Middle frontal gyrus (tissue), 1 donor: ENCODE measurements at regions not wholly inside any gene's neighbourhood (a gene's known extent, or its start where the extent isn't known, plus 50 kb on each side); places are given as distances from the start of the nearest gene placed in this dataset.
"Not testable (repeated sequence)": the region's sequence is repeated elsewhere in the genome, so short reads cannot be mapped to it uniquely, and the experiment has no call there.

Experiments used
- DNase-seq: peaks from one replicate; pipeline ENCODE4 v3.0.0-alpha.2; 2015; ENCODE audit warnings: low spot score; ENCODE audit errors: extremely low spot score

DNA sequence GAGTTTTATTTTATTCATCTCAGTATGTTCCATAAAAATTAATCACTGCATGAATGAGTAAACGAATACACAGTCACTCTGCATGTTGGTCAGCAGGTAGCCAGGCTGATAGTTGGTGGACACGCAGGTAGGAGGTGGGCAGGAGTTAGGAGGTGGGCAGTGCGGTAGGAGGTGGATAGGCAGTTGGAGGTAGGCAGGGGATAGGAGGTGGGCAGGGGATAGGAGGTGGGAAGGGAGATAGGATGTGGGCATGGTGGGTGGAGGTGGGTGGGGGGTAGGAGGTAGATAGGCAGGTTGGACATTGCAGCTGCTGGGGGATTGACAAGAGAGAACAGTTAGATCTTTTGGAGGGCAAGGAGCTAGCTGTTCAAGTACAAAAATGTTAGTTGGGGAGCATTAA is 322.7 kb downstream of the PTPRU start:
- no peak for DNase-seq

DNA sequence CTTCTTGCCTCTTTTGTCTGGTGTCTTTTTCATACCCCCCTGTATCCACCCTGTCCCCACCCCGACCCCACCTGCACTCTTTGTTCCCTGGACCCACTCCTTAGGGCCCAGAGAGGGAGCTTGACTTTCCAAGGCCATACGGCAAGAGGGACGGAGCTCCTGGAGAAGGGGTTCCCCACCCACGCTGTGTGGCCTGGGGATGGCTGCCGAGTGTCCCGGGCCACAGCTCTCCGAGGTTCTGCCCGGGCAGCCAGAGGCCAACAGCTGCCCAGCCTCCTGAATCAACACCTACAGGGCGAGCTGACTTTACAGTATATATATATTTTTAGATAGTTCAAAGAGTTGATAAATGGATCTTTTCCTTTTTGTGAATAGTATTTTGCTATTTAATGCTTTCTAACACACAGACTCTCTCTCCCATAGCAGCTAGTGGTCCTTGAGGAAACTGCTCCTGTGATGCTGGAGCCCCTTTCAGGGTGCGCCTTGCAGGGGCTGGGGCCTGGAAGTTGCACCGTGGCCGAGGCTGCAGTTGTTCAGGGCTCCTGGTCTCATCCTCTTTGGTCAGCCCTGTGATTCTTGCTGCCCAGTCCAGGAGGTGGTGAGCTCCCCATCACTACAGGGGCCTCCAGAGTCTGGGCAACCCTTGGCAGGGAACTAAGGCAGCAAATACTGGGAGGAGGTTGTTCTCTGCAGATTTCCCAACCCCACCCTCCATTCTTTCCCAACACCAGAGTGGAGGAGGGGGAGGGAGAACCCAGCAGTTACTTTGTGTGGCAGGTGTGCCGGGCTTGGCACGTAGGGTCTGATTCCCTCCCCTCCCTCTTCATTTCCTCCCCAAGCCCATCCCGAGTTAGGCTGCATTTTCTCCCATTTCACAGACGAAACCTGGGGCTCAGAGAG is 321.6 kb downstream of the PTPRU start:
- no peak for DNase-seq

DNA sequence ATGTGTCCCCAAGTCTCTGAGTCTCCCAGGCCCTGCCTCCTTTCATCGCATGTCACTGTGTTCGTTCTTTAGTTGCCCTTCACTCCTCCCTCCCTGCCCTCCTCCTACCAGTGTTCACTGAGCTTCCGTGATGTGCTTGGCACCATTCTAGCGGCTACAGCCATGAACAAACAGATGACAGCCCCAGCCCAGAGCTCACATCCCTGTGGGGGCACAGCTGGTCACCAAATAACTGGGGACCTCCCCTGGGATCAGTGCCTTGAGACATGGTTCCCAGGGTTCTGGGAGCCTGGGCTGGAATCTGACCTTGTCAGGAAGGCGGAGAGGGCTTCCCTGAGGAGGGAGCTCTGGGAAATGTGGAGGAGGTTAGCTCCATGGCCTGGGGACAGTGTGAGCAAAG is 320.7 kb downstream of the PTPRU start:
- no peak for DNase-seq

DNA sequence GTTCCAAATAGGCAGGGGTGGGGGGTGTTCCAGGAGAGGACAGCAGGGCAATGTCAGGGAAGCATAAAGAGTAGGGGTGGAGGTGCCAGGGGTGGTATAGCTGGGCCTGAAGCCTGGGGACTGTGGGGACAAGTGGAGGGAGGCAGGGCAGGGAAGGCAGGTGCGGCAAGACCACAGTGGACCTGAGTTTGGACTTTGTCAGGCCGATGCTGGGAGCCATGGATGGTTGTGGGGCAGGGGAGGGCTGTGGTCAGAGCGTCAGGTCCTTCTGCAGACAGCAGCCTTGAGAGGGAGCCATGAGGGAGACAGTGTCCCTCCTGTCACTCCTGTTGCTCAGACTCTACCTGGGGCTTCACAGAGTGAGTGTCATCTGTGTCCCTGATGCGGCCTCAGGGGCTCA is 320.3 kb downstream of the PTPRU start:
- no peak for DNase-seq

DNA sequence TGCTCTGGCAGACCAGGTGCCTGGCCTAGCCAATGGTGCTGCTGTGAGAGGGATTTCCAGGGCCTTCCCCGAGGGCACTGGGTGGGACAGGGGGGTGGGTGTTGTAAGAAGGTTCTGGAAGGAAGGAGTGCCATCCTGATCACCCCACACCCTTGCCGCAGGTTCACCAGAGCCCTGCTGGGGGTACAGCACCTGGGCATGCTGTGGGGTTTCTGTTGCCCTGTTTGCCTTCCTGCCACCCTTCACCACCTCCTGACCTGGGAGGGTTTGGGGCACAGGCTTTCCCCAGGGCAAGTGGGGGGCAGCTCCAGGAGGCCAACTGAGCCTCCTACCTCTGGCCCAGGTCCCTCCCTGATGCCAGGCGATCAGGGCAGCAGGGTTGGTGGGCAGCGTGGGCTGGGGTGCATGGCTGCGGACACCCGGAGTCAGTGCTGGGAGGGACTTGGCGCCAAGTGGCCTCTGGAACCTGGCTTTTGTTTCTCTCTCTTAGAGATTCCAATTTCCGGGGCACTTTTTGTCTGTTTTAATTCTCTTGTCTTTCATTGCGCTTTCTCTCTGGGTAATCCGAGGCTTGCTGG is 318.8 kb downstream of the PTPRU start:
- no peak for DNase-seq

DNA sequence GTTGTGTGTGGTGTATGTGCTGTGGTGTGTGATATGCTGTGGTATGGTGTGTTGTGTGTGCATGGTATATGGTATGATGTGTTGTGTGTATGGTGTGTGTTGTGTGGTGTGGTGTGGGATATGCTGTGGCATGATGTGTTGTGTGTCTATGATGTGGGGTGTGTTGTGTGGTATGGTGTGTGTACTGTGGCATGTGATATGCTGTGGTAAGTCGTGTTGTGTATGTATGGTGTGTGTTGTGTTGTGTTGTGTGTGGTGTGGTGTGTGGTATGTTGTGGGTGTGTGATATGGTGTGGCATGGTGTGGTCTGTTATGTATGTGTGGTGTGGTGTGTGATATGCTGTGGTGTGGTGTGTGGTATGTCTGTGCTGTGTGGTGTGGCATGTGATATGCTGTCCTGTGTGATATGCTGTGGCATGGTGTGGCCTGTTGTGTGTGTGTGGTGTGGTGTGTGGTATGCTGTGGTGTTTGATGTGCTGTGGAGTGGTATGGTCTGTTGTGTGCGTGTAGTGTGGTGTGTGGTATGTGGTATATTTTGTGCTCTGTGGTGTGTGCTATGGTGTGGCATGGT is 318.0 kb downstream of the PTPRU start:
- no peak for DNase-seq

DNA sequence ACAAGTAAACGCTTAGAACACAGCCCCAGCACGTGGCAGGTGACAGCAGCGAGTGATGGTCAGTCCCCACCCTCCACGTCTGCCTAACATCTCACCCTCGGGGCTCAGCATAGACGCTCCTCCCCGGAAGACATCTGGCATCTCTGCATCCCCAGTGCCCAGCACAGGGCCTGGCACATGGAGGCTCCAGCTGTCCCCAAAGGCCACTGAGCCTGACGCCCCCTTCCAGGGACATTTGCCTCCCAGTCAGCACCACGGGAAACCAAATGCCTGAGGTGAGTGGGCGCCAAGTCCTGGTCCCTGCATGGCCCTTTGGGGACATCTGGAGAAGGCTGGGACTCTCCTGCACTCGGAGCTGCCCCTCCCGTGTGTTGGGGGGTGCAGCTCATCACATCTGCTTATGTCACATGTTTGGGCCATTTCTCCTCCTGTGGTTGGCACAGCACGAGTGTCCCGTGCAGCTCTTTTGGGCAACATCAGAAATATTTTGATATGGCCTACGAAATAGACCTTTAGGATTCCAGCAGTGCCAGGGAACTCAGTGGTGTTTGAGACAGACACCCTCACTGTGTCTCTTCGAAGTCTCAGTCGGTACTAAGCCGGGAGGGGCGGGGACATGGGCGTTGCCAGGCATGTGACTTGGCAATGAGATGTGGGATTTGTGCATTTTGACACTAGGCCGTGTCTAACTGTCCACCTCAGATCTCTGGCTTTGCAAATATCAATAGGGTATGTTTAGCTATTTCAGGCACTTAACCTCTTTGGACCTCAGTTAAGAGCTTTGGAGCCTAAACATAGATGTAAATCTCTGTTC is 315.0 kb downstream of the PTPRU start:
- DNase-seq, result no peak

DNA sequence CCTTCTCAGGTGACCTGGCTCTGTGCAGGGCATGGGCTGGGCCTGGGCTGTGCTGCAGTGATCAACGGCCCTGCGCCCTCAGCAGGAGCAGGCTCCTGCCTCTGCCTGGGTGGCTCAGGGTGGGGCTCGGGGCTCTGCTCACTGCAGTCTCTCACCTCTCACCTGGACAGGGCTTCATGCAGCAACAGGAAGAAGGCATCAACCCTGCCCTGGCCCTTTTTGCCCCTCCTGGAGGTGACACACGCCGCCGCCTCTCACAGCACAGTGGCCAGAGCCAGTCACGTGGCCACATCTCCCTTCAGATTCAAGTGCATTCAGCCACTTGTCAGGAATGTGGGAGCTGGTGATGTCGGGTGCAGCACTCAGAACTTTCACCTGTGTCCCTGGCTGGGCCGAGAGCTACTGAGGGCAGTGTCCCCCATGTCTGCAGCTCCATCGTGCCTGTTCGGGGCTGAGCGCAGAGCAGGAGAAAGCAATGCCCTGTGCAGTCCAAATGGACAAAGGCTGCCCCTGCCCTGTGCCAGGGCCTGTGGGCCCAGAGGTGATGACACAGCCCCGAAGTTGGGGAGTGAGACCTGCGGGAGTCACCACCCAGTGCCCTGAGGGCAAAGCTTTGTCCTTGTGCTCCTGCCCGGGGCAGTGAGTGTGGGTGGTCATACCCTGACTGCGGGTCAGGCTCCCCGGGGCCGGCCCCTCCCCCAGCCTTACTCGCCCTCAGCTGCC is 314.0 kb downstream of the PTPRU start:
- DNase-seq, result no peak

DNA sequence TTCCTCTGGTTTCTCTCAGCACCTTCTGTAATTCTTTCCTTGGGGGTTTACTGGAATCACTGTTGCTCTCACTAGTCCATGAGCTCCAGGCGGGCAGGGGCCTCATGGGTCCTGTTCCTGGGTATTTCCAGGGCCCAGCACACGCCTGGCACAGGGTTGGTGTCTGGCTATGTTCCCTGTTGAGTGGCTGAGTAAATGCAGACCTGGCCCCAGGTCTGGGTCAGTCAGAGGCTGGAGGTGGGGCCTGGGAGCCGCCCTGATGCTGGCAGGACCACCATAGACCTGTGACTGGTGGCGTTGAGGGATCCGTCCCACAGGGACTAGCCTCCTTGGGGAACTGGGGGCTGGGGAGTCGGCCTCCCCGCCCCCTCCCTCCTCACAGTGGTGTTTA is 313.4 kb downstream of the PTPRU start:
- DNase-seq, result not testable (repeated sequence)

DNA sequence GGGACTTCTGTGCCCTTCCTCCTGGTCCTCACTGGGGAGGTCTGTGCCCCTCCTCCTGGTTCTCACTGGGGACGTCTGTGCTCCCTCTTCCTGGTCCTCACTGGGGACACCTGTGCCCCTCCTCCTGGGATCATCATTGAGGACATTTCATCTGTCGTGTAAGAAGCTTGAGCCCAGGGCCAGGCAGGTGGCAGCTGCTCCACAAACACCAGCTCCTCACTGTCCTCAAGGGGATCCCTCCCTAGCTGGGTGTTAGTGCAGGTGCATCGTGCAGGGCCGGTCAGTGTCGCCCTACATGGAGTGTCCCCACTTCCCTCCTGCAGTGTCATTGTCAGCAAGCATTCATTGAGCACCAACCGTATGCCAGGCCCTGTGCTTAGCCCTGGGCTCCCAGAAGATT is 312.7 kb downstream of the PTPRU start:
- DNase-seq, result no peak

DNA sequence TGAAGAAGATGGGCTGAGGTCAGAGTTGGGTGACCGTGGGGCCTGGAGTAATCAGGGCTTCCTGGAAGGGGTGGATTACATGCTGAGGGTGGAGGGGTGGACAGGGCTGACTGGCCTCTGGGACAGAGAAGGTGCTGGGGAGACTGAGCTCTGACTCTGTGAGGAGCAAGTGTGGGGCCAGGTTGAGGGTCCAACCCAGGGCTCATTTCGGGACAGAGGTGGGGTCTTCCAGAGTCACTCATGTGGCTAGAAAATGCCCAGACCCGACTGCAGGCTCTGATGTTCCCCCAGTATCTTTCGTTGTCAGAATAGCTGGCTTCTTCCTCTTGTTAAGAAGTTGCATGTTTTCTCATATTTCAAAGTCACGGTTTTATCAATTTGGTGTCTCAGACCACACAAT is 311.8 kb downstream of the PTPRU start:
- no peak for DNase-seq

DNA sequence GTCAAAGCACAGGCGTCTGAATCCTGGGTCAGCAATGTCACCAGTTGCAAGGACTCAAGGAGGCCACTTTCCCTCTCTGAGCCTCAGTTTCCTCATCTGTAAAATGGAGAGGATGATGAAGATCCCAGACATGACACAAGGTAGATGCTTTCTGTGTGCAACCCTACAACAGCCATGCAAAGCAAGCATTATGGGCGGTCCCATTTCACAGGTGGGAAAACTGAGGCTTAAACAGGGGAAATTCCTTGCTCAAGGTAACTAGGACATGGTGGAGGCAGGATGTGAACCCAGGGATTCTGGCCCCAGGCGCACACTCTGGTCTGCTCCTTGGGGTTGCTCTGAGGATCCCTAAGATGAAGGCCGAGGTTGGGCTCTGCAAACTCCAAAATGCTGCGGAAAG is 311.0 kb downstream of the PTPRU start:
- DNase-seq, result no peak

DNA sequence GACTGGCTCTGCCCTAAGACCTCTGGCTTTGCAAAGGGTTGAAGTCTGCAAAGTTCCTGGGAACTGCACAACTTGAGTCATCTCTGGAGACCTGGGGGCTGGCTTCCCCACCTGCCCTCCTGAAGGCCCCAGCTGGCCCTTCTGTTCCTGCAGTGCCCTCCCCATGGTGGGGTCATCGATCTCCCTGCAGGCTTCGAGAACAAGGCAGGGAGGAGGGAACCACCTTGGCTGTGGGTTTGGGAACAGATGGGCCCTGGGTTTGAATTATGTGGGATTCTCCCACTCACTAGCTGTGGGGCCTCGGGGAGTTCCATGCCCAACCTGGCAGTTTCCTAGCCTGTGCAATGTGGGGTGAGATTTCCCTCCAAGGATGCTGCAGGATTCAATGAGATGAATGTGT is 310.2 kb downstream of the PTPRU start:
- no peak for DNase-seq

DNA sequence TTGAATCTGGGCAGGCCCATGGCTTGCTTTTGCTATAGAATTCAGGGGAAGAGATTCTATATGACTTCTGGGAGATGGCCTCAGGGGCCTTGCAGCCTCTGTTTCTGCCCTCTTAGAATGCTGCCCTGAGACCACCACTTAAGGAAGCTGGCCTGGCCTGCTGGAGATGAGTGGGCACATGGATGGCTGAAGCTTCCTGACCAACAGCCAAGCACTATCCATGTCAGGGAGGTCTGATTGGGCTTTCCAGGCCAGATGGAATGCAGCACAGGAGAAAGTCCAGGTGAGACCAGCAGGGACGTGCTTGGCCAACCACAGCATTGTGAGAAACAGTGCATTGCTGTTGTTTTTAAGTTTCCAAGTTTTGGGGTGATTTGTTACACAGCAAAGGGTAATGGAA is 308.1 kb downstream of the PTPRU start:
- no peak for DNase-seq

DNA sequence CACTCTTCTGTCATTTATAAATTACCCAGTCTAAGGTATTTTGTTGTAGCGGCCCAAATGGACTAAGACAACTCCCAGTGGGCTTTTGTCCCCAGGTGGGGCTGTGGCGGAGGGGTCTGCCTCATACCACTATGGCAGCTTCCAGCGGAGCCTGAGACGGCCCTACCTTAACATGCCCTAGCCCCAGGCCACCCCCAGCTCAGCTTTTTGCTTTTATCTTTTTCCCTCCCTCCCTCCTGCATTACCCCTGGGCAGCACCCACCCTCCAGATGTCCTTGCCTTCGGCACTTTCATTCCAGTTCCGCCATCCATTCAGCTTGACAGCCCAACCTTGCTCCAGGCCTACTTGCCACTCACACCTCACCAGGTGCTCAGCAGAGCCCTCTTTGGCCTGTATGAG is 307.3 kb downstream of the PTPRU start:
- no peak for DNase-seq

DNA sequence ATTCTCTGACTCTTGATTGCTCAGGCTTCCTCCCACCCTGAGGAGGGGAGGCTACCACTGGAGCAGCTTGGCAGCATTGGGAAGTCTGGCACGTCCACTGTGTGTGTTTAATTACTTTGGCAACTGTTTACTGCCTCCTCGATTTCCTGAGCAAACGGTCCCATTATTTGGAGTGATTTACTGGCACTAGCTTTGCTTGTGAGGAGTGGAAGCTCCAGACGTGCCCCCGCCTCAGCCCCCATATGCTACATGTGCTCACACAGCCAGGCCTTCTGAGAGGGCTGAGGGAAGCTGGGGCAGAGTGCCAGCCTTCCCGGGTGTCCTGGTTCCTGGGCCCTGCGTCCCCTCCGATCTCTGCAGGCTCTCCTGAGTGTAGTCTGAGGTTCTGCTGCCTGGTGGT is 306.2 kb downstream of the PTPRU start:
- DNase-seq, result no peak

DNA sequence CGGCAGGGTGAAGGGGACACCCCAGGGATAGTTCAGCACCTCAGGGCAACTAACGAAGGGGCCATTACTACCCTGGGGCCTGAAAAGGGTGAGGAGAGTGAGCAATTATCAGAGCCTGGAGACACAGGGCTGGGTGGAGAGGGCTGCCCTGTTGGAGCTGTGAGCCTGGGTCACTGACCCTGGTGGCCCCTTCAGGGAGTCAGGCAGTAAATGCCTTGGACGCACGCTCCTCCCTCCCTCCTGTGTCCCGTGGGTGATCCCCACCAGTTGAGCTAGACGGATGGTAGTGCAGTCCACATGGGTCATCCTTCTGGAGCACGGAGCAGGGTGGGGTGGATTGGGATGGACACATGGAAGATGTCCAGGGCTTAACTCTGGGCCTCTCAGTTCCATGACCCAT is 305.3 kb downstream of the PTPRU start:
- DNase-seq, result no peak

DNA sequence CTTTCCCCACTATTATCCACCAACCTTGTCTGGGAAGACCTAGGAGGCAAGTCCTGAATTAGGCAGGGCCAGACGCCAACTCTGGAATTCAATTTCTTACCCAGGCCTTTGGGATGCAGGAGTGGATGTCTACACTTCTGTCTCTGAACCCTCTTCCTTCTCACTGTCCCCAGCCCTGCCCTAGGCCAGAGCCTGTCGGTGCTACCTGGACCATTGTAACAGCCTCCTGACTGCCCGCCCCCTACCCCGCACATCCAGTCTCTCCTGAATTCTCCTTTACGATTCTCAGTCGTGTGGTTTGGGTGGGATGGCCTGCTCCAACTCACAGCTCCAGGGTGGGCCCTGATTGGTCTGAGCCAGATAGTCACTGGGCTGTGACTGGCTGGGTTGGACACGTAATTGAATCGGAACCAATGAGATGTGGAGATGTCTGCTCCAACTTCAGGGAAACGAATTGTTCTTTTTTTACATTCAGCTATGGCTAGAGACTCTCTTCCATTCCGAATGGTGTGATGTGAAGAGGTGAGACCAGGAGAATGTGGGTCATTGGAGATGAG is 304.6 kb downstream of the PTPRU start:
- DNase-seq, result no peak

DNA sequence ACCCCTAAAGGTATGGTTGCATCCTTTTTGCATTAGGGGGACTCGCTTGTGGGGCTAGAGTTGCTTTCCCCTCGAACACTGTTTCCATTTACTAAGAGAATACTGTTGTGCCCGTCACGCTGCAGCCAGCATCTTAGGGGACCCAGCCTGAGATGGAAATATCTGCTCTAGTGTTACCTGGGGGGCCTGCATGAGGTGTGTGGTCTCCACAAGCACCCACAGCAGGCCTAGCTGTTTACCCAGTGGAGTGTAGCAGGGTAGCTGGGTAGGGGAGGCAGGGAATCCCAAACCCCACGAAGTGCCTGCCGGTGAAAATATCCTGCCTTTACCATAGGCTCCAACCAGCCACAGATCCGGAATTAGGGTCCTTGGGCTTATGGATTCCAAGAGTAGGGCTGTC is 303.6 kb downstream of the PTPRU start:
- DNase-seq, result no peak

DNA sequence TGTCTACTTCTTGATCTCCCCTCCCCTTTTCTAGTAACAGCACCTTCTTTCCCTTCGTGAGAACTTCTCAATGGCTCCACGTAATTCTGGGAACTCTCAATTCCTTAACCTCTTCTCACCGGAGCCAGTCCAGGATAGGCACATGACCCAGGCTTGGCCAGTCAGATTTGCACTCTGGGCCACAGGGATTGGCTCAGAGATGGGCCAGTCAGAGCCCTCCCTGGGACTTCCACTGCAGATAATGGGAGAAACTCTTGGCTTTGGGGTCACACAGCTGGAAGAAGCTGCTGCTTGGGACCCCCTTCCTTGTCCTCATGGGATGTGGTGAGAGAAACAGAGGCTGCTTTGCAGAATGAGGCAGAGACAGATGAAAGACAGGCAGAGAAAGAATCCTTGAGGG is 302.3 kb downstream of the PTPRU start:
- no peak for DNase-seq

DNA sequence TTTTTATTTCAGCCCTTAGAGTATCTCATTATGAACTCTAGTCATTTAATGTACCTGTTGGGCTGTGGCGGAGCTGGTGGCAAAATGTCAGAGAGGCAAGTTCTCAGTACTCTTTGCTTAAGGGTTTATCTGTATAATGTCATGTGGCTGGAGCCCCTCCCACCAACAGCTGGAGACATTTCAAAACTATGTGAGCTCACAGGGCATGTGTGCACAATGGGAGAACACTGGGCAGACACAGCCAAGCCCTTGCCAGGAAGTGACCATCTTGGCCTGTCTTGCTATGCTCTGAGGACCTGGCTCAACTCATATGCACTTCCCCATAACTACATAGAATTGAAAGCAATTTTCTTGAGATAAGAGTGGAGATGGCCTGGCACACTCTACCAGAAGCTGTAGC is 296.4 kb downstream of the PTPRU start:
- DNase-seq, result no peak
